SK-N-SH (cell line): ENCODE measurements at regions not wholly inside any gene's neighbourhood (a gene's known extent, or its start where the extent isn't known, plus 50 kb on each side); places are given as distances from the start of the nearest gene placed in this dataset.

Experiments
- CTCF ChIA-PET: fragments of 300-600, 350-600 bp; formaldehyde crosslinking; extraction: SDS; loops from one replicate; lab custom pipeline; 2021; lab: Yijun Ruan, JAX
- POLR2A ChIA-PET: fragments of 350-600 bp; sonication (Branson Sonifier 250); formaldehyde crosslinking; extraction: SDS; loops from one replicate; lab custom pipeline; 2020; ENCODE audit warnings: antibody characterized with exemption, inconsistent platforms; lab: Yijun Ruan, JAX
- DNase-seq: peaks from one replicate; pipeline ENCODE4 v3.0.0; 2012
- H2AFZ ChIP-seq: fragments of 200-600 bp; sonication (generic); 2 replicates; pipeline ENCODE4 v1.8.1; 2016; ENCODE audit warnings: antibody characterized with exemption, mild to moderate bottlenecking, low read depth
- H3F3A ChIP-seq: fragments of 200-600 bp; sonication (generic); replicated peaks from 2 replicates; pipeline ENCODE3; 2016; ENCODE audit warnings: antibody characterized with exemption, mild to moderate bottlenecking; ENCODE audit not compliant: insufficient read depth
- H3K27ac ChIP-seq, 2 experiments: fragments of 200-500 bp in 1 of 2; fragments of 200-600 bp in 1 of 2; sonication (Bioruptor generic) in 1 of 2; sonication (generic), shearing (Covaris generic) in 1 of 2; 2 replicates each; pipeline versions ENCODE4 v1.5.1 to v1.6.1; 2014 to 2016; ENCODE audit warnings: low read depth in 2 of 2, inconsistent platforms in 1 of 2, low read length in 1 of 2, mild to moderate bottlenecking in 1 of 2, mixed read lengths in 1 of 2
- H3K27me3 ChIP-seq: fragments of 200-600 bp; sonication (generic), shearing (Covaris generic); 2 replicates; pipeline ENCODE4 v1.6.1; 2016; ENCODE audit warnings: mixed run types; ENCODE audit not compliant: insufficient read depth
- H3K36me3 ChIP-seq, 2 experiments: fragments of 200-500 bp in 1 of 2; fragments of 200-600 bp in 1 of 2; sonication (Bioruptor generic) in 1 of 2; sonication (generic) in 1 of 2; replicated peaks in 1 of 2; 2 replicates each; pipeline versions ENCODE3 to v1.5.1; 2014 to 2016; ENCODE audit warnings: low read length in 1 of 2, mild to moderate bottlenecking in 1 of 2; ENCODE audit not compliant: insufficient read depth in 2 of 2, control insufficient read depth in 1 of 2
- H3K4me1 ChIP-seq, 2 experiments: fragments of 200-500 bp in 1 of 2; fragments of 200-600 bp in 1 of 2; sonication (Bioruptor generic) in 1 of 2; sonication (generic), shearing (Covaris generic) in 1 of 2; 2 replicates each; pipeline versions ENCODE4 v1.5.1 to v1.6.1; 2014 to 2016; ENCODE audit warnings: low read depth in 1 of 2, low read length in 1 of 2, mixed run types in 1 of 2; ENCODE audit not compliant: insufficient read depth in 2 of 2, control insufficient read depth in 1 of 2
- H3K4me2 ChIP-seq: fragments of 200-600 bp; sonication (generic), shearing (Covaris generic); 2 replicates; pipeline ENCODE4 v1.6.1; 2017; ENCODE audit warnings: mixed run types
- H3K4me3 ChIP-seq, 2 experiments: fragments of 200-500 bp in 1 of 2; fragments of 200-600 bp in 1 of 2; sonication (Bioruptor generic) in 1 of 2; sonication (generic), shearing (Covaris generic) in 1 of 2; 2 replicates each; pipeline versions ENCODE4 v1.5.1 to v1.8.1; 2014 to 2016; ENCODE audit warnings: low read depth in 2 of 2, inconsistent platforms in 1 of 2, low read length in 1 of 2, mild to moderate bottlenecking in 1 of 2, mixed read lengths in 1 of 2, moderate library complexity in 1 of 2
- H3K79me2 ChIP-seq: fragments of 200-600 bp; sonication (generic); 2 replicates; pipeline ENCODE4 v1.8.1; 2017; ENCODE audit warnings: mild to moderate bottlenecking; ENCODE audit not compliant: insufficient read depth
- H3K9ac ChIP-seq: fragments of 200-600 bp; sonication (generic); 2 replicates; pipeline ENCODE4 v1.6.1; 2017; ENCODE audit warnings: mixed run types
- H3K9me2 ChIP-seq: fragments of 200-600 bp; sonication (generic); 2 replicates; pipeline ENCODE4 v1.6.1; 2017; ENCODE audit warnings: mixed run types
- H3K9me3 ChIP-seq: fragments of 200-600 bp; sonication (generic); 2 replicates; pipeline ENCODE4 v1.6.1; 2017; ENCODE audit warnings: mixed run types, mild to moderate bottlenecking, moderate library complexity
- H4K20me1 ChIP-seq: fragments of 200-600 bp; sonication (generic); 2 replicates; pipeline ENCODE4 v1.6.1; 2017; ENCODE audit warnings: mild to moderate bottlenecking, mixed run types; ENCODE audit not compliant: insufficient read depth
- EZH2phosphoT487 ChIP-seq: fragments of 200-600 bp; sonication (generic); IDR thresholded peaks from 2 replicates; pipeline ENCODE4 v1.6.1; 2017; ENCODE audit warnings: low read depth, mixed run types, mild to moderate bottlenecking, antibody characterized with exemption, moderate library complexity, borderline replicate concordance
- FOXJ3 ChIP-seq: sonication (generic); formaldehyde crosslinking; IDR thresholded peaks from 2 replicates; pipeline ENCODE4 v1.5.1; 2020; ENCODE audit warnings: mild to moderate bottlenecking, missing genetic modification reagents
- GABPA ChIP-seq: IDR thresholded peaks from 2 replicates; pipeline ENCODE4 v1.4.0; 2012; ENCODE audit warnings: low read depth, mild to moderate bottlenecking
- NRF1 ChIP-seq: IDR thresholded peaks from 2 replicates; pipeline ENCODE4 v1.6.1; 2012; ENCODE audit warnings: low read depth, mild to moderate bottlenecking, low read length
- RCOR1 ChIP-seq: fragments of 150-350 bp; IDR thresholded peaks from 2 replicates; pipeline ENCODE4 v1.6.1; 2017; ENCODE audit warnings: antibody characterized with exemption, low read length
- RFX5 ChIP-seq: IDR thresholded peaks from 2 replicates; pipeline ENCODE4 v1.6.1; 2012; ENCODE audit warnings: mild to moderate bottlenecking, improper control_type of control experiment, low read length
- SMC3 ChIP-seq: IDR thresholded peaks from 2 replicates; pipeline ENCODE4 v1.6.1; 2012; ENCODE audit warnings: low read depth, low read length, improper control_type of control experiment
- TAF1 ChIP-seq: IDR thresholded peaks from 2 replicates; pipeline ENCODE4 v1.6.1; 2012; ENCODE audit warnings: low read depth, mild to moderate bottlenecking, low read length, moderate library complexity, borderline replicate concordance
- TEAD4 ChIP-seq: IDR thresholded peaks from 2 replicates; pipeline ENCODE4 v1.4.0; 2012; ENCODE audit warnings: mild to moderate bottlenecking, borderline replicate concordance; ENCODE audit not compliant: insufficient read depth
- WGBS: methylation state at CpG from one replicate; pipeline ENCODE4 v1.1.6; 2017; ENCODE audit warnings: low lambda C conversion rate; 5-methylcytosine and 5-hydroxymethylcytosine counted together
- TF ChIP-seq, protein P1 (sequence below): fragments of 150-350 bp; IDR thresholded peaks from 2 replicates; pipeline ENCODE4 v1.6.1; 2017; ENCODE audit warnings: antibody characterized with exemption, low read length, low read depth, borderline replicate concordance
- TF ChIP-seq, protein P2 (sequence below): IDR thresholded peaks from 2 replicates; pipeline ENCODE4 v1.4.0; 2012; ENCODE audit warnings: low read depth, borderline replicate concordance
- TF ChIP-seq, protein P3 (sequence below): fragments of 200-600 bp; sonication (generic); IDR thresholded peaks from 2 replicates; pipeline ENCODE4 v1.6.1; 2017; ENCODE audit warnings: antibody characterized with exemption, mild to moderate bottlenecking, moderate library complexity
- TF ChIP-seq, protein P4 (sequence below): IDR thresholded peaks from 2 replicates; pipeline ENCODE4 v1.4.0; 2012; ENCODE audit warnings: low read depth, borderline replicate concordance

DNA sequence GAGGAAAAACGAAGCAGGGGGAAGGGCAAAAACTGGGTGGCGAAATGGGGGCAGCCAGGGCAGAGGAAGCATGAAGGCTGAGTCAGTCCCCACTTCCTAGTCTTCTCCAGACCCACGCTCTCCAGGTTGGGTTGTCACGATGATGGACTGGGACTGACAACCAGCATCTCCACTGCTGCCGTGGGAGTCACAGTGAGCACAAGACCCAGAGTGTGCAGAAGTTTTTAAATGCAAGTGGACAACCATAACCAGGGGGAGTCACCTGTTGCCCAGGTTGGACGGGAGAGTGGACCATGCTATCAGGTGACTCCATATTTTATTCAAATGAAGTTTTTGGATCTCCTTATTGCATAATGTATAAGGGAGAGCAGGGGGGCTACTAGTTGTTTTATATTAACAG is 511.4 kb upstream of the ZFP42 start:
- no peak overlapping the region for H3K9ac ChIP-seq
- POLR2A ChIA-PET: no interaction called here
- TF ChIP-seq GABPA (no peak), NRF1 (no peak), FOXJ3 (CRISPR knock-in tag) (no peak), TAF1 (no peak), RFX5 (no peak), TEAD4 (no peak), EZH2phosphoT487 (no peak), RCOR1 (no peak), SMC3 (no peak)
- TF ChIP-seq, protein P1, sequence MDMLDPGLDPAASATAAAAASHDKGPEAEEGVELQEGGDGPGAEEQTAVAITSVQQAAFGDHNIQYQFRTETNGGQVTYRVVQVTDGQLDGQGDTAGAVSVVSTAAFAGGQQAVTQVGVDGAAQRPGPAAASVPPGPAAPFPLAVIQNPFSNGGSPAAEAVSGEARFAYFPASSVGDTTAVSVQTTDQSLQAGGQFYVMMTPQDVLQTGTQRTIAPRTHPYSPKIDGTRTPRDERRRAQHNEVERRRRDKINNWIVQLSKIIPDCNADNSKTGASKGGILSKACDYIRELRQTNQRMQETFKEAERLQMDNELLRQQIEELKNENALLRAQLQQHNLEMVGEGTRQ: no peak
- TF ChIP-seq, protein P2, sequence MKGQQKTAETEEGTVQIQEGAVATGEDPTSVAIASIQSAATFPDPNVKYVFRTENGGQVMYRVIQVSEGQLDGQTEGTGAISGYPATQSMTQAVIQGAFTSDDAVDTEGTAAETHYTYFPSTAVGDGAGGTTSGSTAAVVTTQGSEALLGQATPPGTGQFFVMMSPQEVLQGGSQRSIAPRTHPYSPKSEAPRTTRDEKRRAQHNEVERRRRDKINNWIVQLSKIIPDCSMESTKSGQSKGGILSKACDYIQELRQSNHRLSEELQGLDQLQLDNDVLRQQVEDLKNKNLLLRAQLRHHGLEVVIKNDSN: no peak
- TF ChIP-seq, protein P3, sequence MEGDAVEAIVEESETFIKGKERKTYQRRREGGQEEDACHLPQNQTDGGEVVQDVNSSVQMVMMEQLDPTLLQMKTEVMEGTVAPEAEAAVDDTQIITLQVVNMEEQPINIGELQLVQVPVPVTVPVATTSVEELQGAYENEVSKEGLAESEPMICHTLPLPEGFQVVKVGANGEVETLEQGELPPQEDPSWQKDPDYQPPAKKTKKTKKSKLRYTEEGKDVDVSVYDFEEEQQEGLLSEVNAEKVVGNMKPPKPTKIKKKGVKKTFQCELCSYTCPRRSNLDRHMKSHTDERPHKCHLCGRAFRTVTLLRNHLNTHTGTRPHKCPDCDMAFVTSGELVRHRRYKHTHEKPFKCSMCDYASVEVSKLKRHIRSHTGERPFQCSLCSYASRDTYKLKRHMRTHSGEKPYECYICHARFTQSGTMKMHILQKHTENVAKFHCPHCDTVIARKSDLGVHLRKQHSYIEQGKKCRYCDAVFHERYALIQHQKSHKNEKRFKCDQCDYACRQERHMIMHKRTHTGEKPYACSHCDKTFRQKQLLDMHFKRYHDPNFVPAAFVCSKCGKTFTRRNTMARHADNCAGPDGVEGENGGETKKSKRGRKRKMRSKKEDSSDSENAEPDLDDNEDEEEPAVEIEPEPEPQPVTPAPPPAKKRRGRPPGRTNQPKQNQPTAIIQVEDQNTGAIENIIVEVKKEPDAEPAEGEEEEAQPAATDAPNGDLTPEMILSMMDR: no peak
- TF ChIP-seq, protein P4, sequence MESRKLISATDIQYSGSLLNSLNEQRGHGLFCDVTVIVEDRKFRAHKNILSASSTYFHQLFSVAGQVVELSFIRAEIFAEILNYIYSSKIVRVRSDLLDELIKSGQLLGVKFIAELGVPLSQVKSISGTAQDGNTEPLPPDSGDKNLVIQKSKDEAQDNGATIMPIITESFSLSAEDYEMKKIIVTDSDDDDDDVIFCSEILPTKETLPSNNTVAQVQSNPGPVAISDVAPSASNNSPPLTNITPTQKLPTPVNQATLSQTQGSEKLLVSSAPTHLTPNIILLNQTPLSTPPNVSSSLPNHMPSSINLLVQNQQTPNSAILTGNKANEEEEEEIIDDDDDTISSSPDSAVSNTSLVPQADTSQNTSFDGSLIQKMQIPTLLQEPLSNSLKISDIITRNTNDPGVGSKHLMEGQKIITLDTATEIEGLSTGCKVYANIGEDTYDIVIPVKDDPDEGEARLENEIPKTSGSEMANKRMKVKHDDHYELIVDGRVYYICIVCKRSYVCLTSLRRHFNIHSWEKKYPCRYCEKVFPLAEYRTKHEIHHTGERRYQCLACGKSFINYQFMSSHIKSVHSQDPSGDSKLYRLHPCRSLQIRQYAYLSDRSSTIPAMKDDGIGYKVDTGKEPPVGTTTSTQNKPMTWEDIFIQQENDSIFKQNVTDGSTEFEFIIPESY: no peak
- no peak overlapping the region for H2AFZ ChIP-seq
- WGBS: 28% methylated on average over 6 of the region's 6 CpGs
- no peaks in the 10 kb centered on the region for H3K27me3 ChIP-seq
- no peak overlapping the region for H3K4me3 ChIP-seq
- H3K9me2 ChIP-seq: no peaks in the 10 kb centered on the region
- no peaks in the 10 kb centered on the region for H3K79me2 ChIP-seq
- no peaks in the 10 kb centered on the region for H3K9me3 ChIP-seq
- no peaks in the 10 kb centered on the region for H3K36me3 ChIP-seq
- CTCF ChIA-PET: no interaction called here
- H3K4me1 ChIP-seq: peaks cover 0 to 12% of the 10 kb centered on the region in 2 experiments; a peak in 1 of 4 replicates
- DNase-seq: no peak
- no peaks in the 10 kb centered on the region for H4K20me1 ChIP-seq
- no peak overlapping the region for H3K27ac ChIP-seq
- H3F3A ChIP-seq: peaks cover 14% of the 10 kb centered on the region
- no peak overlapping the region for H3K4me2 ChIP-seq
